Tibial nerve (tissue), 3 donors: ENCODE measurements at regions not wholly inside any gene's neighbourhood (a gene's known extent, or its start where the extent isn't known, plus 50 kb on each side); places are given as distances from the start of the nearest gene placed in this dataset.

Experiments used
- CTCF ChIP-seq, 5 experiments: fragments of 200-600 bp in 3 of 5; fragments of 450-650 bp in 2 of 5; sonication (generic) in 3 of 5; IDR thresholded peaks; one replicate each; pipeline ENCODE4 v1.5.1; 2016 to 2019; ENCODE audit warnings: antibody characterized with exemption in 5 of 5, mild to moderate bottlenecking in 3 of 5, moderate library complexity in 2 of 5
- POLR2A ChIP-seq, 2 donors: fragments of 450-650 bp; IDR thresholded peaks; one replicate each; pipeline ENCODE4 v1.6.1; 2017; ENCODE audit warnings: antibody characterized with exemption in 2 of 2, mild to moderate bottlenecking in 2 of 2, moderate library complexity in 2 of 2

GRCh38 chr3:30183421-30183820 is 423.0 kb upstream of the TGFBR2 start:
- TF ChIP-seq POLR2A (IDR thresholded peaks at IDR 0.05) (no peak), CTCF (IDR thresholded peaks at IDR 0.05) (no peak)
